ENCODE measurements at regions not wholly inside any gene's neighbourhood (a gene's known extent, or its start where the extent isn't known, plus 50 kb on each side); places are given as distances from the start of the nearest gene placed in this dataset.

- no peak overlapping the region for H3K4me3 Mint-ChIP-seq
- H3K4me1 Mint-ChIP-seq = no peaks in the 10 kb centered on the region
- H3K27me3 Mint-ChIP-seq = peaks cover 3 to 7% of the 10 kb centered on the region in 2 donors
- no peak overlapping the region for H3K27ac Mint-ChIP-seq
- Histone ChIP-seq H3K36me3 (ENCODE audit: insufficient read depth, low read length) (no peaks in the 10 kb centered on the region), H3K4me1 (ENCODE audit: insufficient read depth, low read length) (no peaks in the 10 kb centered on the region), H3K27ac (ENCODE audit: low read depth, low read length) (no peak overlapping the region), H3K9me3 (ENCODE audit: low read length) (no peaks in the 10 kb centered on the region), H3K27me3 (ENCODE audit: insufficient read depth, low read length, poor library complexity, severe bottlenecking) (no peaks in the 10 kb centered on the region), H3K4me3 (ENCODE audit: low read length) (no peak overlapping the region)
- CTCF ChIA-PET = no interaction called here
- DNase-seq = no peak
- H3K9me3 Mint-ChIP-seq = no peaks in the 10 kb centered on the region
- POLR2A ChIA-PET = no interaction called here
- H3K36me3 Mint-ChIP-seq = no peaks in the 10 kb centered on the region
Observed at GRCh38 chr3:18143258-18143780, 281.8 kb downstream of the SATB1 start.

GRCh38 chr3:18137958-18138357 is 287.2 kb downstream of the SATB1 start:
- Histone ChIP-seq H3K36me3 (ENCODE audit: insufficient read depth, low read length) (no peaks in the 10 kb centered on the region), H3K4me1 (ENCODE audit: insufficient read depth, low read length) (no peaks in the 10 kb centered on the region), H3K27me3 (ENCODE audit: insufficient read depth, low read length, poor library complexity, severe bottlenecking) (no peaks in the 10 kb centered on the region), H3K9me3 (ENCODE audit: low read length) (no peaks in the 10 kb centered on the region), H3K4me3 (ENCODE audit: low read length) (no peak overlapping the region), H3K27ac (ENCODE audit: low read depth, low read length) (no peak overlapping the region)
- no peak overlapping the region for H3K4me3 Mint-ChIP-seq
- ChIA-PET CTCF (no interaction called here), POLR2A (no interaction called here)
- no peaks in the 10 kb centered on the region for H3K36me3 Mint-ChIP-seq
- DNase-seq = no peak
- H3K27ac Mint-ChIP-seq = no peak overlapping the region
- H3K9me3 Mint-ChIP-seq = no peaks in the 10 kb centered on the region
- no peaks in the 10 kb centered on the region for H3K27me3 Mint-ChIP-seq
- H3K4me1 Mint-ChIP-seq = no peaks in the 10 kb centered on the region

GRCh38 chr3:18135060-18135814 is 289.9 kb downstream of the SATB1 start:
- H3K27me3 ChIP-seq (ENCODE audit: insufficient read depth, low read length, poor library complexity, severe bottlenecking) = no peaks in the 10 kb centered on the region
- no peak overlapping the region for H3K4me3 Mint-ChIP-seq
- ChIA-PET POLR2A (no interaction called here), CTCF (no interaction called here)
- H3K27me3 Mint-ChIP-seq = no peaks in the 10 kb centered on the region
- no peak overlapping the region for H3K27ac ChIP-seq (ENCODE audit: low read depth, low read length)
- H3K36me3 Mint-ChIP-seq = no peaks in the 10 kb centered on the region
- no peaks in the 10 kb centered on the region for H3K4me1 Mint-ChIP-seq
- H3K9me3 Mint-ChIP-seq = no peaks in the 10 kb centered on the region
- H3K4me1 ChIP-seq (ENCODE audit: insufficient read depth, low read length) = no peaks in the 10 kb centered on the region
- no peak overlapping the region for H3K27ac Mint-ChIP-seq
- H3K4me3 ChIP-seq (ENCODE audit: low read length) = no peak overlapping the region
- H3K36me3 ChIP-seq (ENCODE audit: insufficient read depth, low read length) = no peaks in the 10 kb centered on the region
- no peaks in the 10 kb centered on the region for H3K9me3 ChIP-seq (ENCODE audit: low read length)
- no peak for DNase-seq

- Mint-ChIP-seq H3K36me3 (no peaks in the 10 kb centered on the region), H3K4me3 (no peak overlapping the region), H3K4me1 (no peaks in the 10 kb centered on the region), H3K9me3 (no peaks in the 10 kb centered on the region), H3K27me3 (no peaks in the 10 kb centered on the region), H3K27ac (no peak overlapping the region)
- no peaks in the 10 kb centered on the region for H3K9me3 ChIP-seq (ENCODE audit: low read length)
- ChIA-PET CTCF (no interaction called here), POLR2A (no interaction called here)
- H3K36me3 ChIP-seq (ENCODE audit: insufficient read depth, low read length) = no peaks in the 10 kb centered on the region
- no peaks in the 10 kb centered on the region for H3K4me1 ChIP-seq (ENCODE audit: insufficient read depth, low read length)
- no peaks in the 10 kb centered on the region for H3K27me3 ChIP-seq (ENCODE audit: insufficient read depth, low read length, poor library complexity, severe bottlenecking)
- no peak overlapping the region for H3K4me3 ChIP-seq (ENCODE audit: low read length)
- no peak overlapping the region for H3K27ac ChIP-seq (ENCODE audit: low read depth, low read length)
- no peak for DNase-seq
Observed at GRCh38 chr3:18134386-18135059, 290.6 kb downstream of the SATB1 start.

- CTCF ChIA-PET = no interaction called here
- Mint-ChIP-seq H3K36me3 (no peaks in the 10 kb centered on the region), H3K9me3 (no peaks in the 10 kb centered on the region), H3K4me3 (no peak overlapping the region), H3K4me1 (no peaks in the 10 kb centered on the region), H3K27me3 (no peaks in the 10 kb centered on the region), H3K27ac (no peak overlapping the region)
- Histone ChIP-seq H3K36me3 (ENCODE audit: insufficient read depth, low read length) (no peaks in the 10 kb centered on the region), H3K4me3 (ENCODE audit: low read length) (no peak overlapping the region), H3K27ac (ENCODE audit: low read depth, low read length) (no peak overlapping the region), H3K9me3 (ENCODE audit: low read length) (no peaks in the 10 kb centered on the region), H3K27me3 (ENCODE audit: insufficient read depth, low read length, poor library complexity, severe bottlenecking) (no peaks in the 10 kb centered on the region), H3K4me1 (ENCODE audit: insufficient read depth, low read length) (no peaks in the 10 kb centered on the region)
- DNase-seq = no peak
- POLR2A ChIA-PET = no interaction called here
Observed at GRCh38 chr3:18132991-18133390, 292.1 kb downstream of the SATB1 start.

DNA sequence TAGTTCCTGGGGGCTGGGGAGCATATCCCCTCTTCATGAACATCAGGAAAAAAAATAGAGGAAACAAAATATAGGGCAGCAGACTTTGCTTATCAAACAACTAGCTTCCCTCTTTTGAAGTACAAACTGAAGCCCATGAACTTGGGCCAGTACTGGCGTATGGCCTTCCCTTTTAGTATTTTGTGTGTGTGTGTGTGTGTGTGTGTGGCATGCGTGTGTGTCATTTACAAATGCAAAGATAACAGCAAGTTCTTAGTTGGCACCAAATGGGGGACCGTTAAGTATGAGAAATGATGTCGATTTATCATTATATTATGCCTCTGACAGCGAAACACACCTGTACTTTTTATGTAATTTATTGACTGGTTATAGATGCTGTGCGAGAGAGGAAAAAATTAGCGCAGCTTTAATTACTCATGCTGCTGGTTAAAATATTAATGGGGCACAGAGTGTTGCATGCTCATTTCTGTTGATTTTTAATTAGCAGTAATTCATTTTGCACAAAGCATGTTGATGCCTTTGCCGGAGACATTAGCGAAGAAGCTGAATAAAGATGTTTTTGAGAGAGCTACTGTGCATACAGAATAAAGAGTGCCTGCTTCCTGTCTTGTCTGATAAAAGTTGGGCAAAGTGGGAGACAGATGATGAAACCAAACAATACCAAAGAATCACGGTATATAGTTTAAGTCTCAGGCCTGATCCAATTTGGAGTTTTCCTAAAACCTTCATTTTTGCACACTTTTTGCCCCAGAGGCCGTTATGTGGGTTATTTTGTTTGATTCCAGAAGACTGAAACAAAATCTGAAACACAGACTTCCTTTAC is 297.1 kb downstream of the SATB1 start:
- Histone ChIP-seq H3K9me3 (ENCODE audit: low read length) (no peaks in the 10 kb centered on the region), H3K4me3 (ENCODE audit: low read length) (no peak overlapping the region), H3K36me3 (ENCODE audit: insufficient read depth, low read length) (no peaks in the 10 kb centered on the region), H3K4me1 (ENCODE audit: insufficient read depth, low read length) (no peaks in the 10 kb centered on the region), H3K27me3 (ENCODE audit: insufficient read depth, low read length, poor library complexity, severe bottlenecking) (no peaks in the 10 kb centered on the region), H3K27ac (ENCODE audit: low read depth, low read length) (no peak overlapping the region)
- CTCF ChIA-PET = no interaction called here
- no peaks in the 10 kb centered on the region for H3K9me3 Mint-ChIP-seq
- no peaks in the 10 kb centered on the region for H3K36me3 Mint-ChIP-seq
- H3K4me3 Mint-ChIP-seq = no peak overlapping the region
- H3K4me1 Mint-ChIP-seq = no peaks in the 10 kb centered on the region
- DNase-seq = no peak
- POLR2A ChIA-PET = no interaction called here
- H3K27me3 Mint-ChIP-seq = peaks cover 0 to 1% of the 10 kb centered on the region in 2 donors
- H3K27ac Mint-ChIP-seq = peak overlapping the region in 1 of 8 donors; percentile 2

- no peak for DNase-seq
- Mint-ChIP-seq H3K4me3 (no peak overlapping the region), H3K9me3 (no peaks in the 10 kb centered on the region), H3K4me1 (no peaks in the 10 kb centered on the region), H3K27ac (no peak overlapping the region), H3K27me3 (peaks cover 0 to 1% of the 10 kb centered on the region in 2 donors), H3K36me3 (no peaks in the 10 kb centered on the region)
- Histone ChIP-seq H3K9me3 (ENCODE audit: low read length) (no peaks in the 10 kb centered on the region), H3K27ac (ENCODE audit: low read depth, low read length) (no peak overlapping the region), H3K4me3 (ENCODE audit: low read length) (no peak overlapping the region), H3K27me3 (ENCODE audit: insufficient read depth, low read length, poor library complexity, severe bottlenecking) (no peaks in the 10 kb centered on the region), H3K4me1 (ENCODE audit: insufficient read depth, low read length) (no peaks in the 10 kb centered on the region), H3K36me3 (ENCODE audit: insufficient read depth, low read length) (no peaks in the 10 kb centered on the region)
- ChIA-PET POLR2A (no interaction called here), CTCF (no interaction called here)
Observed at GRCh38 chr3:18127174-18127858, 297.8 kb downstream of the SATB1 start.

- Histone ChIP-seq H3K4me3 (ENCODE audit: low read length) (no peak overlapping the region), H3K27ac (ENCODE audit: low read depth, low read length) (no peak overlapping the region), H3K9me3 (ENCODE audit: low read length) (no peaks in the 10 kb centered on the region), H3K27me3 (ENCODE audit: insufficient read depth, low read length, poor library complexity, severe bottlenecking) (no peaks in the 10 kb centered on the region), H3K36me3 (ENCODE audit: insufficient read depth, low read length) (no peaks in the 10 kb centered on the region), H3K4me1 (ENCODE audit: insufficient read depth, low read length) (no peaks in the 10 kb centered on the region)
- no peak for DNase-seq
- Mint-ChIP-seq H3K36me3 (no peaks in the 10 kb centered on the region), H3K4me1 (no peaks in the 10 kb centered on the region), H3K27ac (no peak overlapping the region), H3K9me3 (no peaks in the 10 kb centered on the region), H3K4me3 (no peak overlapping the region), H3K27me3 (peaks cover 0 to 1% of the 10 kb centered on the region in 2 donors)
- CTCF ChIA-PET = no interaction called here
- POLR2A ChIA-PET = no interaction called here
Observed at GRCh38 chr3:18126772-18127171, 298.4 kb downstream of the SATB1 start.
